K562 (cell line): ENCODE measurements at regions not wholly inside any gene's neighbourhood (a gene's known extent, or its start where the extent isn't known, plus 50 kb on each side); places are given as distances from the start of the nearest gene placed in this dataset.

ENCODE experiments used
- BRD9 ChIP-seq: fragments of 450-650 bp; IDR thresholded peaks from 2 replicates; pipeline ENCODE4 v1.6.1; 2018; ENCODE audit warnings: low read depth; ENCODE audit not compliant: partially characterized antibody
- GATA2 ChIP-seq: sonication (generic); formaldehyde crosslinking; IDR thresholded peaks from 2 replicates; pipeline ENCODE4 v1.4.0; 2020; ENCODE audit warnings: mild to moderate bottlenecking, missing genetic modification reagents
- HDGF ChIP-seq: fragments of 450-650 bp; IDR thresholded peaks from 2 replicates; pipeline ENCODE4 v1.6.1; 2016
- HMG20A ChIP-seq: fragments of 450-650 bp; formaldehyde crosslinking; conservative IDR thresholded peaks from 2 replicates; pipeline ENCODE4 v1.4.0; 2020; ENCODE audit warnings: mild to moderate bottlenecking, mixed read lengths
- MTA1 ChIP-seq: fragments of 450-650 bp; IDR thresholded peaks from 2 replicates; pipeline ENCODE4 v1.6.1; 2017; ENCODE audit warnings: borderline replicate concordance
- SMAD4 ChIP-seq: fragments of 250-450 bp; sonication (Bioruptor Pico); conservative IDR thresholded peaks from 2 replicates; pipeline ENCODE4 v1.8.0; 2021; ENCODE audit warnings: inconsistent platforms, mild to moderate bottlenecking, moderate library complexity
- SRF ChIP-seq, 2 experiments: fragments of 250-450, 450-650 bp in 1 of 2; sonication (Bioruptor Pico) in 1 of 2; sonication (generic) in 1 of 2; formaldehyde crosslinking; IDR thresholded peaks; 2 replicates each; pipeline versions ENCODE4 v1.5.0 to v1.5.1; 2020 to 2022; ENCODE audit warnings: mild to moderate bottlenecking in 1 of 2, missing genetic modification reagents in 1 of 2
- TRIM28 ChIP-seq: fragments of 450-650 bp; IDR thresholded peaks from 2 replicates; pipeline ENCODE4 v1.6.1; 2017
- ZEB2 ChIP-seq: fragments of 450-650 bp; IDR thresholded peaks from 2 replicates; pipeline ENCODE4 v1.6.1; 2016
- ZNF124 ChIP-seq: sonication (generic); formaldehyde crosslinking; IDR thresholded peaks from 2 replicates; pipeline ENCODE4 v1.8.1; 2022; ENCODE audit warnings: missing genetic modification reagents
- ZNF436 ChIP-seq: fragments of 250-450, 450-650 bp; sonication (Bioruptor Pico); formaldehyde crosslinking; IDR thresholded peaks from 2 replicates; pipeline ENCODE4 v1.7.0; 2020; ENCODE audit warnings: mild to moderate bottlenecking
- ZNF695 ChIP-seq: fragments of 450-650 bp; formaldehyde crosslinking; IDR thresholded peaks from 2 replicates; pipeline ENCODE4 v1.4.0; 2020; ENCODE audit warnings: mild to moderate bottlenecking, moderate library complexity
- ZNF77 ChIP-seq: fragments of 250-450 bp; sonication (Bioruptor Pico); IDR thresholded peaks from 2 replicates; pipeline ENCODE4 v1.5.0; 2020
- TF ChIP-seq, protein P1 (sequence below): fragments of 450-650 bp; conservative IDR thresholded peaks from 2 replicates; pipeline ENCODE4 v1.6.1; 2016; ENCODE audit warnings: missing genetic modification characterization, low read depth, mild to moderate bottlenecking, missing compliant biosample characterization, moderate library complexity
- TF ChIP-seq, protein P2 (sequence below), 2 experiments: fragments of 450-650 bp; IDR thresholded peaks; 2 replicates each; pipeline ENCODE4 v1.6.1; 2016; ENCODE audit warnings: mild to moderate bottlenecking in 2 of 2, borderline replicate concordance in 1 of 2, low read depth in 1 of 2, moderate library complexity in 1 of 2
- TF ChIP-seq, protein P3 (sequence below): IDR thresholded peaks from 3 replicates; pipeline ENCODE4 v1.6.1; 2011; ENCODE audit warnings: borderline replicate concordance, mild to moderate bottlenecking; ENCODE audit not compliant: insufficient read length, insufficient read depth
- TF ChIP-seq, protein P4 (sequence below): sonication (generic); formaldehyde crosslinking; IDR thresholded peaks from 2 replicates; pipeline ENCODE4 v1.8.0; 2022; ENCODE audit warnings: mild to moderate bottlenecking, missing genetic modification reagents

DNA sequence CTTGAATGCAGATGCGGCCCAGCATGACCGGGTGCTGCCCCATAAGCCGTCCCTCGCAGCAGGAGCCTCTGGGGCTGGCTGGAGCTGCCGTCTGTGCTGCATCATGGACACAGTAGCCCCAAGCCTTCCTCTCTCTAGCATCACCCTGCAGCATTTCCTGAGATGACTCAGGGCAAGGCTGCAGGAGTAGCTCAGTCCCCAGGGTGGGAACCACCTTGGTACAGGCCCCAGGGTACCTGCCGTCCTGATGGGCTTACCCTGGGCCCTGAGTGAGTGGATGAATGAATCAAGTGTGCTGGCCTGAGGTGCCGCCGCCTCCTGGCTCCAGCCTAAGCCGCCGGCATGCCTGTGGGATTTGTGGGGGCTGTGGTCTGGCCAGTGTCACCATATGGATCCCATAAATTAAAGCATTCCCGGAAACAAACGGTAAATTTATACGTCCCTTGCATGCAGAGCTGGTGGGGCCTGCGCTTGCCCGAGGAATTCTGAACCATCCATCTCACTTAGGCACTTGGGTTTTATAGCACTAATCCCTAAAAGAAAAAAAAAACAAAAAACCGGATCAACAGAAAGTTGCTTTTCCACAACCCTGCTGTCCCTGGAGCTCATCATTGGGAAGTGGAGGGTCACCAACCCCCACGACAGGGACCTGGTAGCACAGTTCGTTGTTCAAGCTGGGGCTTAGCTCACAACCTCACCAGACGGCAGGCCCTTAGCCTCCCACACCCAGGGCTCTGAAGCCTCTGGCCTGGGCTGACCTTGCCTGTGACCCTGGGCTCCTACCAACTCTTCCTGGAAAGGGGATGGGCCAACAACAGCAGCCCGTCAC is 242.6 kb upstream of the CIBAR2 start (continued):
- TF ChIP-seq BRD9 (no peak), SMAD4 (CRISPR knock-in tag) (peak; percentile 94), ZNF124 (CRISPR knock-in tag) (no peak), MTA1 (no peak), HDGF (no peak), ZEB2 (peak; percentile 25; the same call in 1 of the 2 replicates), TRIM28 (0 out of 2 replicates have a peak, but pooled peaks have one; percentile 44), SRF (CRISPR knock-in tag; IDR thresholded peaks at IDR 0.05) (peak in 1 of 2 experiments; percentile 74; a peak in 1 of 4 replicates), HMG20A (CRISPR knock-in tag) (no peak), GATA2 (no peak), ZNF695 (CRISPR knock-in tag) (no peak), ZNF436 (CRISPR knock-in tag) (no peak), ZNF77 (CRISPR knock-in tag) (no peak)
- TF ChIP-seq, protein P1, sequence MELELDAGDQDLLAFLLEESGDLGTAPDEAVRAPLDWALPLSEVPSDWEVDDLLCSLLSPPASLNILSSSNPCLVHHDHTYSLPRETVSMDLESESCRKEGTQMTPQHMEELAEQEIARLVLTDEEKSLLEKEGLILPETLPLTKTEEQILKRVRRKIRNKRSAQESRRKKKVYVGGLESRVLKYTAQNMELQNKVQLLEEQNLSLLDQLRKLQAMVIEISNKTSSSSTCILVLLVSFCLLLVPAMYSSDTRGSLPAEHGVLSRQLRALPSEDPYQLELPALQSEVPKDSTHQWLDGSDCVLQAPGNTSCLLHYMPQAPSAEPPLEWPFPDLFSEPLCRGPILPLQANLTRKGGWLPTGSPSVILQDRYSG, result 0 out of 2 replicates have a peak, but pooled peaks have one; percentile 24
- TF ChIP-seq, protein P2, sequence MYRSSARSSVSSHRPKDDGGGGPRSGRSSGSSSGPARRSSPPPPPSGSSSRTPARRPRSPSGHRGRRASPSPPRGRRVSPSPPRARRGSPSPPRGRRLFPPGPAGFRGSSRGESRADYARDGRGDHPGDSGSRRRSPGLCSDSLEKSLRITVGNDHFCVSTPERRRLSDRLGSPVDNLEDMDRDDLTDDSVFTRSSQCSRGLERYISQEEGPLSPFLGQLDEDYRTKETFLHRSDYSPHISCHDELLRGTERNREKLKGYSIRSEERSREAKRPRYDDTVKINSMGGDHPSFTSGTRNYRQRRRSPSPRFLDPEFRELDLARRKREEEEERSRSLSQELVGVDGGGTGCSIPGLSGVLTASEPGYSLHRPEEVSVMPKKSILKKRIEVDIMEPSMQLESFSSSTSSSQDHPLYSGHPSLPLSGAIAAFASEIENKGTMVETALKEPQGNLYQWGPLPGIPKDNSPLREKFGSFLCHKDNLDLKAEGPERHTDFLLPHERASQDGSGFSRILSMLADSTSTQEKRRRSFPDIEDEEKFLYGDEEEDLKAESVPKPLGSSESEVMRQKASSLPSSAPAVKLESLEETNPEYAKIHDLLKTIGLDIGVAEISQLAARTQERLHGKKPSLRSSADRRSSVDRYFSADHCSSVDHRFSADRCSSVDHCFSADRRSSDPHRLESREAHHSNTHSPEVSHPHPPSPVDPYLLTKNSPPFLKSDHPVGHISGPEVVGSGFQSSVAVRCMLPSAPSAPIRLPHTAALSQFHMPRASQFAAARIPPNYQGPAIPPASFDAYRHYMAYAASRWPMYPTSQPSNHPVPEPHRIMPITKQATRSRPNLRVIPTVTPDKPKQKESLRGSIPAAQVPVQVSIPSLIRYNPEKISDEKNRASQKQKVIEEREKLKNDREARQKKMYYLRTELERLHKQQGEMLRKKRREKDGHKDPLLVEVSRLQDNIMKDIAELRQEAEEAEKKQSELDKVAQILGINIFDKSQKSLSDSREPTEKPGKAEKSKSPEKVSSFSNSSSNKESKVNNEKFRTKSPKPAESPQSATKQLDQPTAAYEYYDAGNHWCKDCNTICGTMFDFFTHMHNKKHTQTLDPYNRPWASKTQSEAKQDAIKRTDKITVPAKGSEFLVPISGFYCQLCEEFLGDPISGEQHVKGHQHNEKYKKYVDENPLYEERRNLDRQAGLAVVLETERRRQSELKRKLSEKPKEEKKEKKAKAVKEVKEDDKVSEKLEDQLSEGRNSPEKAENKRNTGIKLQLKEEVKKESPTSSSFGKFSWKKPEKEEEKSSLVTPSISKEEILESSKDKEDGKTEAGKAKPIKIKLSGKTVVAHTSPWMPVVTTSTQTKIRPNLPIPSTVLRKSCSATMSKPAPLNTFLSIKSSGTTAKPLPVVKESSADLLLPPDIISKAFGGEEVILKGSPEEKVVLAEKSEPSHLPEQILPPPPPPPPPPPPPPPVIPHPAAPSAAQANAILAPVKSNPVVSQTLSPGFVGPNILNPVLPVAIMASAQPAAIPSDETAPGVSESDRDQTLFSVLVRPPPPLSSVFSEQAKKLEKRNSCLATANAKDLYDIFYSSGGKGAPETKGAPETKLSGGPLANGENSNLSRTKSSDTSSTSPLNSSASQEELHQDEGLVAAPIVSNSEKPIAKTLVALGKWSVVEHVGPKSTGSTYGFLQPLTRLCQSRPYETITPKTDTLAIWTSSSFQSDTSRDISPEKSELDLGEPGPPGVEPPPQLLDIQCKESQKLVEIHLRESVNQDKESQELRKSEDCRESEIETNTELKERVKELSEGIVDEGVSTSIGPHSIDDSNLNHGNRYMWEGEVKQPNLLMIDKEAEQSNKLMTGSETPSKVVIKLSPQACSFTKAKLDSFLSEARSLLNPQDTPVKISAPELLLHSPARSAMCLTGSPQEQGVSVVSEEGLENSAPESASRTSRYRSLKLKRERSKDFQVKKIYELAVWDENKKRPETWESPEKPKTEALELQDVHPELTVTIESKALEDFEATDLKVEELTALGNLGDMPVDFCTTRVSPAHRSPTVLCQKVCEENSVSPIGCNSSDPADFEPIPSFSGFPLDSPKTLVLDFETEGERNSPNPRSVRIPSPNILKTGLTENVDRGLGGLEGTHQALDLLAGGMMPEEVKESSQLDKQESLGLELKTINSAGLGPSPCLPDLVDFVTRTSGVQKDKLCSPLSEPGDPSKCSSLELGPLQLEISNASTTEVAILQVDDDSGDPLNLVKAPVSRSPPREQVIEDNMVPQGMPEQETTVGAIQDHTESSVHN (IDR thresholded peaks at IDR 0.05; ENCODE audit: borderline replicate concordance in 1 of 2, low read depth in 1 of 2), result no peak
- TF ChIP-seq, protein P3, sequence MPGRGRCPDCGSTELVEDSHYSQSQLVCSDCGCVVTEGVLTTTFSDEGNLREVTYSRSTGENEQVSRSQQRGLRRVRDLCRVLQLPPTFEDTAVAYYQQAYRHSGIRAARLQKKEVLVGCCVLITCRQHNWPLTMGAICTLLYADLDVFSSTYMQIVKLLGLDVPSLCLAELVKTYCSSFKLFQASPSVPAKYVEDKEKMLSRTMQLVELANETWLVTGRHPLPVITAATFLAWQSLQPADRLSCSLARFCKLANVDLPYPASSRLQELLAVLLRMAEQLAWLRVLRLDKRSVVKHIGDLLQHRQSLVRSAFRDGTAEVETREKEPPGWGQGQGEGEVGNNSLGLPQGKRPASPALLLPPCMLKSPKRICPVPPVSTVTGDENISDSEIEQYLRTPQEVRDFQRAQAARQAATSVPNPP, result no peak
- TF ChIP-seq, protein P4, sequence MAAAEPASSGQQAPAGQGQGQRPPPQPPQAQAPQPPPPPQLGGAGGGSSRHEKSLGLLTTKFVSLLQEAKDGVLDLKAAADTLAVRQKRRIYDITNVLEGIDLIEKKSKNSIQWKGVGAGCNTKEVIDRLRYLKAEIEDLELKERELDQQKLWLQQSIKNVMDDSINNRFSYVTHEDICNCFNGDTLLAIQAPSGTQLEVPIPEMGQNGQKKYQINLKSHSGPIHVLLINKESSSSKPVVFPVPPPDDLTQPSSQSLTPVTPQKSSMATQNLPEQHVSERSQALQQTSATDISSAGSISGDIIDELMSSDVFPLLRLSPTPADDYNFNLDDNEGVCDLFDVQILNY, result no peak
